Naive B cell (primary cell): ENCODE measurements at regions not wholly inside any gene's neighbourhood (a gene's known extent, or its start where the extent isn't known, plus 50 kb on each side); places are given as distances from the start of the nearest gene placed in this dataset.

Source experiments
- ATAC-seq, 2 donors: fragments of 150-1000 bp; cut with Tn5 transposase; 2 replicates each; pipeline ENCODE4 v1.10.0; 2021; ENCODE audit warnings: low read depth in 2 of 2, mild to moderate bottlenecking in 2 of 2, moderate library complexity in 2 of 2
- DNase-seq: peaks from one replicate; pipeline ENCODE4 v3.0.0; 2022
- H3K27ac Mint-ChIP-seq, 6 donors: one replicate each; pipeline ENCODE4 v1.8.0; 2020 to 2022; ENCODE audit warnings: mild to moderate bottlenecking in 6 of 6, mixed read lengths in 6 of 6, moderate library complexity in 5 of 6, inconsistent platforms in 2 of 6
- H3K27me3 Mint-ChIP-seq, 3 donors: one replicate each; pipeline ENCODE4 v1.8.0; 2021 to 2022; ENCODE audit warnings: mixed read lengths in 3 of 3, mild to moderate bottlenecking in 1 of 3
- H3K36me3 Mint-ChIP-seq, 2 donors: one replicate each; pipeline ENCODE4 v1.8.0; 2020 to 2022; ENCODE audit warnings: mixed read lengths in 2 of 2, inconsistent platforms in 1 of 2, mild to moderate bottlenecking in 1 of 2
- H3K4me1 Mint-ChIP-seq, 3 donors: one replicate each; pipeline ENCODE4 v1.8.0; 2020 to 2022; ENCODE audit warnings: mixed read lengths in 3 of 3, inconsistent platforms in 1 of 3, mild to moderate bottlenecking in 1 of 3, moderate library complexity in 1 of 3
- H3K4me3 Mint-ChIP-seq, 8 donors: one replicate each; pipeline ENCODE4 v1.8.0; 2020 to 2022; ENCODE audit warnings: mild to moderate bottlenecking in 8 of 8, mixed read lengths in 8 of 8, moderate library complexity in 8 of 8, inconsistent platforms in 2 of 8
- H3K9me3 Mint-ChIP-seq, 7 donors: one replicate each; pipeline ENCODE4 v1.8.0; 2020 to 2022; ENCODE audit warnings: mixed read lengths in 7 of 7, mild to moderate bottlenecking in 5 of 7, inconsistent platforms in 2 of 7, moderate library complexity in 1 of 7

DNA sequence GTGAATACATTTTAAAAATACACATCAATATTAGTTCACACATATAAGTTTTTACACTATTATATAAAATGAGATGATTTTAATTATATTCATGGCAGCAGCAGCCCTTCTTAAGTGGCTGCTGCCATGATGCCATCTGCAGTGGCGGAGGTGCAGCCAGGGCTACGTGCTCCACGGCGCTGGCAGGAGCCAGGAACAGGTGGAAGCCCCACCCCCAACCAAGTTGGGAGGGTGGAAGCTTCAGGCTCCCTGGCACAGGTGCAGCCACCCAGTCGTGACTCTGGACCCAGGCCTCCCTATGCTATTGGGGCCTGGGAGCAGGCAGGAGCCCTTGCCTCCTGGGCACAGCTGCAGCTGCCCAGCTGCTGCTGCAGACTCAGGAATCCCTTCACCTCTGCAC lies 646.9 kb upstream of the PCDH9 start:
- no peak for DNase-seq
- Mint-ChIP-seq H3K27me3 (no peaks in the 10 kb centered on the region), H3K4me1 (no peaks in the 10 kb centered on the region), H3K9me3 (peaks cover 0 to 15% (median 2%) of the 10 kb centered on the region in 7 donors), H3K4me3 (no peak overlapping the region), H3K27ac (no peak overlapping the region), H3K36me3 (no peaks in the 10 kb centered on the region)
- ATAC-seq: no peak

DNA sequence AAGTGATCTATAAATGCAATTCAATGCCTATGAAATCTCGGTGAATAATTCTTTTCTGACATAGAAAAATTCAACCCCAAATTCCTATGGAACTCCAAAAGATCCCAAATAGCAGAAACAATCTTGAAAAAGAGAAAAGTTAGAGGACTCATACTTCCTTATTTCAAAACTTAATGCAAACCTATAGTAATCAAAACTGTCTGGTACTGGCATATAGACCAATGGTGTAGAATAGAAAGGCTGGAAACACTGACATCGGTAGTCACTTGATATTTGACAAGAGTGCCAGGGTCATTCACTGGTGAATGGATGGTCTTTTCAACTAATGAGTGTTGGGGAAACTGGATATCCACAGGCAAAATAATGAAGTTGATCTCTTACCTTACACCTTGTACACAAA lies 637.1 kb upstream of the PCDH9 start:
- no peak overlapping the region for H3K4me3 Mint-ChIP-seq
- ATAC-seq: no peak
- peaks cover 0 to 18% (median 5%) of the 10 kb centered on the region in 7 donors for H3K9me3 Mint-ChIP-seq
- no peaks in the 10 kb centered on the region for H3K27me3 Mint-ChIP-seq
- H3K27ac Mint-ChIP-seq: no peak overlapping the region
- no peaks in the 10 kb centered on the region for H3K36me3 Mint-ChIP-seq
- no peaks in the 10 kb centered on the region for H3K4me1 Mint-ChIP-seq
- DNase-seq: no peak

DNA sequence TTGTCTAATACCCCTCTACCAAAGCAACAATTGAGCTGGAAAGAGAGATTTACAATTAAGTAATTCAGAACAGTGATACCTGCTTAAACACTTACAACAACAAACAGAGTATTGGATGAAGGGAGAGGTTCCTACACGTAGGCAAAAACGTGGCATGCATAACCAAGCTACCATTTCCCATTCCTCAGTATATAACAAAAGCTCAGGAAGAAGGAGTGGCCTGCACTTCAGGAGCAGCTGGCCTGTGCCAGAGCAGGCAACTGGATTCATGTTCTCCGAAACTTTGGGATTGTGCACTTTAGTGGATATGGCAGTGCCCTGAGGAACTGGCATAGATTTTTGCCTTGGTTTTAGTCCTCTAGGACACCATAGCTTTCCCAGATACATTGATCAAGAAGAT lies 630.2 kb upstream of the PCDH9 start:
- Mint-ChIP-seq H3K4me3 (no peak overlapping the region), H3K4me1 (no peaks in the 10 kb centered on the region), H3K27me3 (no peaks in the 10 kb centered on the region), H3K36me3 (no peaks in the 10 kb centered on the region), H3K9me3 (peaks cover 0 to 11% (median 4%) of the 10 kb centered on the region in 7 donors), H3K27ac (no peak overlapping the region)
- ATAC-seq (no peak), DNase-seq (no peak)

DNA sequence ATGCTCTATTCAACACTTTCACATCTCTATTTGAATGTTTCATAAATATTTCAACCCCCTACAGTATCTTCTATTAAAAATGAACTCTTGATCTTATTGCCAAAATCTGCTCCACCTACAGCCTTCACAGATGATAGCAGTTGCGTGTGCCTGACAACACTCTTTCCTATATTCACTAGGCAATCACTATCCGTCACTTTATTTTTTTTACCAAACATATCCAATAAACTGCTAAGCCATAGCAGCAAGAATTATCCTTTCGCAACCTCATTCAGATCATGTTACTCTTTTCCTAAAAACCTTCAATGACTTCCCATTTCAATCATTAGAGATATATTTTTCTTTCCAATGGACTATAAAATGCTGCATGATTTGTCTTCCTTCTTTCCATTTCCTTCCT lies 629.8 kb upstream of the PCDH9 start:
- H3K9me3 Mint-ChIP-seq: peaks cover 0 to 11% (median 4%) of the 10 kb centered on the region in 7 donors
- DNase-seq (no peak), ATAC-seq (no peak)

DNA sequence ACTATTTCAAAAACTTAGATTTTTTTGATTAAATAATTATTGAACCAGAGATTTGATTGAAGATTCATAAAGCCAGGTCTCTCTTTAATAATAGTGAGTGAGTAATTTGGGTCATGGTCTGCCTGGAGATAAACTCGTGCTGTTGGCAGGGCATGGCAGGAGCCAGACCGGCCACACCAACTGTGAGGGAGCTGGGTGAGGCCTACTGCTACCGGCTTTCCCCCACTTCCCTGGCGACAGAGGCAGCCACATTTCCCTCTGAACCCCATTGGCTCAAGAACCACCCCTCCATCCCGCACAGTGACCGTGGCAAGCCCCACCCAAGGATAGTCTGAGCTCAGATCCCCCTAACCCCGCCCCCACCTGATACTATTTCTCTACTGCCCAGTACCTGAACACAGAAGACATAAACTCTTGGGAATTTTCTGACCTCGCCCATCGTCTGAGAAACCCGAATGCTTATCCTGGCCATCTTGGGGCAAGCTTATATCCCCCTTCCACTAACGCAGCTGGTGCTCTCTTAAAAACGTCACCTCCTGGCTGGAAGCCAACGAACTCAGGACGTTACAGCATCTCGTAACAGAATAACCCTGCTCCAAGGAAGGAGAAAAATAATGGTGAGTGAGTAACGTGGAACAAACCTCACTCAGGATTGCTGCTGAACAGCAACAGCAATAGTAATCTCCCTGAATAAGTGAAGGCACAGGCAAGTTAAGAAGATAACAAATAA lies 627.6 kb upstream of the PCDH9 start:
- Mint-ChIP-seq H3K36me3 (no peaks in the 10 kb centered on the region), H3K4me1 (no peaks in the 10 kb centered on the region), H3K9me3 (peaks cover 0 to 10% (median 4%) of the 10 kb centered on the region in 7 donors), H3K27me3 (no peaks in the 10 kb centered on the region), H3K4me3 (no peak overlapping the region), H3K27ac (no peak overlapping the region)
- ATAC-seq (no peak), DNase-seq (no peak)

More for the DNA sequence above, 629.8 kb upstream of the PCDH9 start:
- Mint-ChIP-seq H3K27me3 (no peaks in the 10 kb centered on the region), H3K36me3 (no peaks in the 10 kb centered on the region), H3K4me3 (no peak overlapping the region), H3K27ac (no peak overlapping the region), H3K4me1 (no peaks in the 10 kb centered on the region)

DNA sequence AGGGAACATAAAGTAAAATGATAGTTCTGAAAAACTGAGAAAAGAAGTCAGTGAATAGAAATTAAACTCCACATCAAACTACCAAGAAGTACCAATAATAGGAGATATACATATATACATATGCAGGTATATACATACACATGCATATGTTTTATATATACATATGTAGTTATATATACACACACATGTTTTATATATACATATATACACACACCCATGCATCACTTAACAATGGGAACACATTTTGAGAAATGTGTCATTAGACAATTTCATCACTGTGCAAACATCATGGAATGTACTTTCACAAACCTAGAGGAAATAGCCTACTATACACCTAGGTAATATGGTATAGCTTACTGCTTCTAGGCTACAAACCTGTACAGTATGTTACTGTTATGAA lies 626.8 kb upstream of the PCDH9 start:
- no peaks in the 10 kb centered on the region for H3K36me3 Mint-ChIP-seq
- H3K4me3 Mint-ChIP-seq: no peak overlapping the region
- H3K9me3 Mint-ChIP-seq: peaks cover 0 to 9% (median 2%) of the 10 kb centered on the region in 7 donors
- ATAC-seq (no peak), DNase-seq (no peak)
- H3K27me3 Mint-ChIP-seq: no peaks in the 10 kb centered on the region
- no peak overlapping the region for H3K27ac Mint-ChIP-seq
- no peaks in the 10 kb centered on the region for H3K4me1 Mint-ChIP-seq

DNA sequence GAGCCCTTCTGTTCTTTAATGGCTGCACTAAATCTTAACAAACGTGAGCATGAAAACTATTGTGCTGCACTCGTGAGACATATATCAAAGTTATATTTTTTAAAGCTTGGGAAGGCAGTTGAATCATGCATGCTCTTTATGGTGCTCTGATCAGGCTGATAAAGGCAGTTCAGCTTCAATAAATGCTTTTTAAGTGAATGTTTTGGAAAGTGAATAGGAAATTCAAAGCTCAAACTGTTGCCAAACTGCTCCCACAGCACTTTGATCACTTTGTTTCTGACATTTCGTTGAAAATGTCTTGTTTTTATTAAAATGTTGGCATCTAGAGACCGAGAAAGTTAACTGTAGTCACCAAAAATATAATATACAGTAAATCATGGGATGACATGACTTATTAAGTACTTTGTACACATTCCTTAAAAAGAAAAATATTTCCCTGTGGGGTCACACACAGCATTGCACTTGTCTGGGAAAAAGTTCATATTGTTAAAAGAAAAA lies 625.7 kb upstream of the PCDH9 start:
- Mint-ChIP-seq H3K27me3 (no peaks in the 10 kb centered on the region), H3K27ac (no peak overlapping the region), H3K36me3 (no peaks in the 10 kb centered on the region), H3K4me3 (no peak overlapping the region), H3K4me1 (no peaks in the 10 kb centered on the region), H3K9me3 (peaks cover 0 to 10% (median 2%) of the 10 kb centered on the region in 7 donors)
- DNase-seq: no peak
- no peak for ATAC-seq

DNA sequence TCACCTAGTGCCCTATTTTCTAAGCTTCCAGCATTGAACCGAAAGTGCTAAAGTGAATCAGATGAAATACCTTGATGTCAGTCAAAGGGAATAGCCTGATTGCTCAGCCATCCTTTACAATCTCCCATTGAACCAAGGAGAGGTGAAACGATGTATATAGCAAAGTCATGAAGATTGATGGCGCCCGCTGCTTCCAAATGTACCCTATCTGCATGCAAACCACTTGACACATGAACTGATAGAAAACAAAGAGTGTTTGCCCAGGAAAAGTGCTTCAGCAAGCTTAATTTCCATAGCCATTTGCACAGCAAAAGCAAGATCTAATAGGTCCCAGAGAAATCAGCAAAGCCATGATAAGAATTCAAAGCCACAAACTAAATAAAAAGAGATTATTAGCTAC lies 624.9 kb upstream of the PCDH9 start:
- H3K27ac Mint-ChIP-seq: no peak overlapping the region
- no peak overlapping the region for H3K4me3 Mint-ChIP-seq
- no peaks in the 10 kb centered on the region for H3K4me1 Mint-ChIP-seq
- H3K36me3 Mint-ChIP-seq: no peaks in the 10 kb centered on the region
- peaks cover 0 to 9% (median 4%) of the 10 kb centered on the region in 7 donors for H3K9me3 Mint-ChIP-seq
- H3K27me3 Mint-ChIP-seq: no peaks in the 10 kb centered on the region
- DNase-seq (no peak), ATAC-seq (no peak)

DNA sequence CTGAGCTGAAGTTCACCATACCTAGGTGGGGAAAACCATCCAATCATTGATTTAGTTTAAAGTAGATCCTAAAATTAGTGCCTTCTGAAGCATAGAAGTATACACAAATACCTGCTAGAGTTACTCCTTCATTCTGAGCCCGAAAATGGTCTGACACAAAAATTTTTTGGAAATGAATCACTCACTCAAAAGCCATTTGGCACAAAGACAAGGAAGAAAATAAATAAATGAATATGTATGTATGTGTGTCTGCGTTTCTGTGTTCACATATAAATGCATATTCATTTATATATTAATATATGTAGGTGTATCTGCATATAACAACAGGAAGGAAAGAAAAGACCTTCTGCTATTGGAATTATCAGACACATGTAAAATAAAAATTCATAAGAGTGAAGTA lies 614.4 kb upstream of the PCDH9 start:
- no peak overlapping the region for H3K27ac Mint-ChIP-seq
- ATAC-seq (no peak), DNase-seq (no peak)
- H3K4me3 Mint-ChIP-seq: no peak overlapping the region
- H3K4me1 Mint-ChIP-seq: no peaks in the 10 kb centered on the region
- no peaks in the 10 kb centered on the region for H3K36me3 Mint-ChIP-seq
- peaks cover 0 to 21% (median 9%) of the 10 kb centered on the region in 7 donors for H3K9me3 Mint-ChIP-seq
- H3K27me3 Mint-ChIP-seq: no peaks in the 10 kb centered on the region

DNA sequence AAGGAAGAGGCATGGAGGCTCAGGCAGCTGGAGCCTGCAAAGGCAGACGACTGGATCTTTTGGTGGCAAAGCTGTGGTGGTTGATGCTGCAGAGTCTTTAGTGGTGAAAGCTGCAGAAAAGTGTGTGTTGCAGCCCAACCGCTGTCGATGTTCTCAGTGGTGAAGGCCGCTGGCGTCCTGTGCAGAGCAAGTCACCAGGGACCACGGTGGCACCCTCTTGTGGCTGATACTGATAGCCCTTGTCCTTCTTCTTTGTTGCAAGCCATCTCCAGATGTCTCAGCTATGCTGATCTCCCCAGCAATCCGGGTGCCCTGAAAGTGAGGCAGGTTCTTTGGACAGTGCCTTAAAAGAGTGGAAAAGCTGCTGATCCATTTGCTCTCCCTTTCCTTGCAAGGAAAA lies 610.9 kb upstream of the PCDH9 start:
- Mint-ChIP-seq H3K4me1 (no peaks in the 10 kb centered on the region), H3K9me3 (peaks cover 0 to 9% (median 4%) of the 10 kb centered on the region in 7 donors), H3K4me3 (no peak overlapping the region), H3K27me3 (no peaks in the 10 kb centered on the region), H3K36me3 (no peaks in the 10 kb centered on the region), H3K27ac (peak overlapping the region in 1 of 6 donors; percentile 59)
- DNase-seq: no peak
- ATAC-seq: no peak

DNA sequence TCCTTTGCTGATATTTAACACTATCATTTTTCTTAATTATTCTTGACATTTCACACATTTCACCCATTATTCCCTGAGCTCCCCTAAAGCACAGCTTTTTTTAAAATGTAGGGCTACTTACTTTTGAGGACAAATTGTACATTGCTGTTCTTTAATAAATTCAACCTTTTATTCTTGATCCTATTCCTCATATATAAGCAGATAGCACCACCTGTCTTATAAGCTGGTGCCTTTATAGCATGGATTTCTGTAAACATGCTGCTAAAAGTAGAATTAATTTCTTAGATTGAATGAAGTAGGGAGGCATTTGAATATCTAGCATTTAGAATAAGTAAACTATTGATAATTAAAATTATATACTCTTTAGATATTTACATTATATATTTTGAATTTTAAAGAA lies 603.4 kb upstream of the PCDH9 start:
- ATAC-seq: no peak

DNA sequence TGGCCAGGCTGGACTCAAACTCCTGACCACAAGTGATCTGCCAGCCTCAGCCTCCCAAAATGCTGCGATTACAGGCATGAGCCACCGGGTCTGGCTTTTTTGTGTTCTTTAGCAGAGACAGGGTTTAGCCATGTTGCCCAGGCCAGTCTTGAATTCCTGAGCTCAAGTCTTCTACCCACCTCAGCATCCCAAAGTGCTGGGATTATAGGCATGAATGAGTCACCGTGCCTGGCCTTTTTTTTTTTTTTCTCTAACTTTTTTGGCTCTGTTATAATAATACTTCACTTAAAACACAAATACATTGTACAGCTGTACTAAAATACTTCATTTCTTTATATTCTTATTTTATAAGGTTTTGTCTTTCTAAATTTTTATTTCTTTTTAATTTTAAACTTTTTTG lies 599.5 kb upstream of the PCDH9 start:
- Mint-ChIP-seq H3K9me3 (peaks cover 2 to 11% (median 5%) of the 10 kb centered on the region in 7 donors), H3K27me3 (no peaks in the 10 kb centered on the region), H3K27ac (no peak overlapping the region), H3K4me3 (no peak overlapping the region), H3K4me1 (no peaks in the 10 kb centered on the region), H3K36me3 (no peaks in the 10 kb centered on the region)
- DNase-seq: no peak
- ATAC-seq: no peak

More for the DNA sequence above, 603.4 kb upstream of the PCDH9 start:
- no peaks in the 10 kb centered on the region for H3K27me3 Mint-ChIP-seq
- no peak overlapping the region for H3K27ac Mint-ChIP-seq
- H3K4me3 Mint-ChIP-seq: no peak overlapping the region
- H3K9me3 Mint-ChIP-seq: peaks cover 0 to 5% (median 0%) of the 10 kb centered on the region in 7 donors
- DNase-seq: no peak
- H3K4me1 Mint-ChIP-seq: no peaks in the 10 kb centered on the region
- no peaks in the 10 kb centered on the region for H3K36me3 Mint-ChIP-seq

DNA sequence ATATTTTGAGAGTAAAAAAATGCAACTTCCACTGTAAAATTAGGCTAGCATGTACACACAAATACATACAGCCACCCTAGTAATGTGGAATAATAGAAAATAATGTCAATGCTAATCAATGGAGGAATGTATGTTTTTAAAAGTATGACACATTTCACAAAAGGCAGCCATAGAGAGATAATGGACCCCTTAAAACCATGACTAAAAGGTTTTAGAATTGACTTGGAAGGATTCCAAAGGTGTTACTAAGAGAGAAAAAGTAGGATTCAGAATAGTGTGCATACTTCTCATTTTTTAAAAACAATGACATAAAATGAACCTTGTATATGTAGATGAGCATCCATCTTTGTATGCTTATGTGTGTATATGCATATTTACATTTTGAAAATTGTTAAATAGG lies 597.9 kb upstream of the PCDH9 start:
- Mint-ChIP-seq H3K27me3 (no peaks in the 10 kb centered on the region), H3K9me3 (peaks cover 3 to 11% (median 6%) of the 10 kb centered on the region in 7 donors), H3K4me1 (no peaks in the 10 kb centered on the region), H3K4me3 (no peak overlapping the region), H3K27ac (no peak overlapping the region), H3K36me3 (no peaks in the 10 kb centered on the region)
- ATAC-seq (no peak), DNase-seq (no peak)

DNA sequence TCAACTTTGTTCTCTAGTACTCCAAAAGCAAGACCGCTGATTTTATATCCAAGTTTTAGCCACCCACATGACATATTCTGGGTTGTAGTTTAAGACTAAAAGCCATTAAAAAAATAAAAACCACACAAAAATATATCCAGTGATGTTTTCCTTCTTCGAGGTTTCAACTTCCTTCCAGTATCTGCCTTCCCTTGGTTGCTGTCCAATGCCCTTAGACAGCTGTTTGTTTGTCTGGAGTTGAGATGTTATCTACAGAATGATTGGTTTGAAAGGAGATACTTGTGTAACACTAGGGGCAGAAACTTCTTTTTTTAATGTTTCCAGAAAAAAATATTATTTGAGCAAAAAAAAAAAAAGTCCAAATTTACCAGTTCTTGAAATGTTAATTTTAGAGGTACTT lies 591.5 kb upstream of the PCDH9 start:
- DNase-seq (no peak), ATAC-seq (no peak)
- no peak overlapping the region for H3K27ac Mint-ChIP-seq
- no peaks in the 10 kb centered on the region for H3K4me1 Mint-ChIP-seq
- peaks cover 0 to 6% (median 3%) of the 10 kb centered on the region in 7 donors for H3K9me3 Mint-ChIP-seq
- H3K4me3 Mint-ChIP-seq: no peak overlapping the region
- H3K27me3 Mint-ChIP-seq: no peaks in the 10 kb centered on the region
- H3K36me3 Mint-ChIP-seq: no peaks in the 10 kb centered on the region
